Right lobe of liver (tissue), 4 donors: ENCODE measurements at regions not wholly inside any gene's neighbourhood (a gene's known extent, or its start where the extent isn't known, plus 50 kb on each side); places are given as distances from the start of the nearest gene placed in this dataset.

Experiments used
- POLR2A ChIP-seq: fragments of 450-650 bp; IDR thresholded peaks from one replicate; pipeline ENCODE4 v1.6.1; 2017; ENCODE audit warnings: antibody characterized with exemption, mild to moderate bottlenecking
- TF ChIP-seq, protein P1 (sequence below), 4 donors: fragments of 200-600 bp in 3 of 4; fragments of 450-650 bp in 1 of 4; IDR thresholded peaks; one replicate each; pipeline versions ENCODE4 v1.5.1 to v1.8.0; 2016 to 2022; ENCODE audit warnings: antibody characterized with exemption in 4 of 4, mild to moderate bottlenecking in 2 of 4
- donor health status: DM: no; HTN: no; CAD: no.
- donor health status: DM: no; HTN: no; CAD: no.
- donor health status: DM: no; HTN: yes; CAD: no.

DNA sequence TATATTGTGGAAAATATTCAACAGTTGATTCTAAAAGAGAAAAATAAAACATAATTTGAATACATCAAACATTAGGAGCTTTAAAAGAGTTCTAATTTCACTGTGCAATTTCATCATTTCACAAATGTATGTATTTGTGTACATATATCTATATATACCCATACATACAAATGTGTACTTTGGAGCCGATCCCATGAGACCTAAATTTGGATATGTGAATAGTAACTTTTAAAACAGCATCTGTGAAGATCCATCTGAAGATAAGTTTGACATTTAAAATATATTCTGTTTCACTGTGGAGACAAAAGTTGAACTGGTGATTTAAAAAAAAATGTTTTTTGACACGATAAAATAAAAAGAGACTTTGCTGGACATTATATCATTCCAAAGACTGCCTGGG lies 374.0 kb downstream of the TMA16 start:
- TF ChIP-seq, protein P1, sequence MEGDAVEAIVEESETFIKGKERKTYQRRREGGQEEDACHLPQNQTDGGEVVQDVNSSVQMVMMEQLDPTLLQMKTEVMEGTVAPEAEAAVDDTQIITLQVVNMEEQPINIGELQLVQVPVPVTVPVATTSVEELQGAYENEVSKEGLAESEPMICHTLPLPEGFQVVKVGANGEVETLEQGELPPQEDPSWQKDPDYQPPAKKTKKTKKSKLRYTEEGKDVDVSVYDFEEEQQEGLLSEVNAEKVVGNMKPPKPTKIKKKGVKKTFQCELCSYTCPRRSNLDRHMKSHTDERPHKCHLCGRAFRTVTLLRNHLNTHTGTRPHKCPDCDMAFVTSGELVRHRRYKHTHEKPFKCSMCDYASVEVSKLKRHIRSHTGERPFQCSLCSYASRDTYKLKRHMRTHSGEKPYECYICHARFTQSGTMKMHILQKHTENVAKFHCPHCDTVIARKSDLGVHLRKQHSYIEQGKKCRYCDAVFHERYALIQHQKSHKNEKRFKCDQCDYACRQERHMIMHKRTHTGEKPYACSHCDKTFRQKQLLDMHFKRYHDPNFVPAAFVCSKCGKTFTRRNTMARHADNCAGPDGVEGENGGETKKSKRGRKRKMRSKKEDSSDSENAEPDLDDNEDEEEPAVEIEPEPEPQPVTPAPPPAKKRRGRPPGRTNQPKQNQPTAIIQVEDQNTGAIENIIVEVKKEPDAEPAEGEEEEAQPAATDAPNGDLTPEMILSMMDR (IDR thresholded peaks at IDR 0.05), result no peak
- no peak for TF ChIP-seq POLR2A
